Vagina (tissue), 2 donors: ENCODE measurements at regions not wholly inside any gene's neighbourhood (a gene's known extent, or its start where the extent isn't known, plus 50 kb on each side); places are given as distances from the start of the nearest gene placed in this dataset.

Experiments
- DNase-seq, 2 donors: peaks; one replicate each; pipeline ENCODE4 v3.0.0-alpha.2; 2017; ENCODE audit errors: extremely low spot score in 2 of 2
- H3K27ac ChIP-seq: fragments of 200-600 bp; sonication (generic); one replicate; pipeline ENCODE4 v1.5.1; 2019
- H3K27me3 ChIP-seq: fragments of 200-600 bp; sonication (generic); one replicate; pipeline ENCODE4 v1.5.1; 2019
- H3K36me3 ChIP-seq, 2 donors: fragments of 200-600 bp; sonication (generic); one replicate each; pipeline ENCODE4 v1.5.1; 2017 to 2019
- H3K4me1 ChIP-seq: fragments of 200-600 bp; sonication (generic); one replicate; pipeline ENCODE4 v1.5.1; 2019
- H3K4me3 ChIP-seq, 2 donors: fragments of 200-600 bp; sonication (generic); 1 replicate in 1 of 2; 2 replicates in 1 of 2; pipeline ENCODE4 v1.5.1; 2016 to 2019
- H3K9me3 ChIP-seq: fragments of 200-600 bp; sonication (generic); one replicate; pipeline ENCODE4 v1.5.1; 2019
- POLR2A ChIP-seq, 2 donors: fragments of 450-650 bp; IDR thresholded peaks; one replicate each; pipeline ENCODE4 v1.6.1; 2017; ENCODE audit warnings: antibody characterized with exemption in 2 of 2, mild to moderate bottlenecking in 2 of 2, moderate library complexity in 2 of 2
- POLR2AphosphoS5 ChIP-seq, 2 donors: sonication (generic); formaldehyde crosslinking; IDR thresholded peaks; one replicate each; pipeline ENCODE4 v1.9.0; 2017; ENCODE audit warnings: antibody characterized with exemption in 2 of 2, mild to moderate bottlenecking in 2 of 2, low read depth in 1 of 2; ENCODE audit not compliant: insufficient read depth in 1 of 2
- intact Hi-C: fragments of 100-400 bp; cut with DNase I; formaldehyde crosslinking; loops from one replicate; pipeline ENCODE4 v1.15.1; 2023
- TF ChIP-seq, protein P1 (sequence below), 3 experiments: fragments of 450-650 bp in 2 of 3; fragments of 200-600 bp in 1 of 3; sonication (generic) in 1 of 3; IDR thresholded peaks; one replicate each; pipeline ENCODE4 v1.5.1; 2017 to 2019; ENCODE audit warnings: antibody characterized with exemption in 3 of 3, mild to moderate bottlenecking in 2 of 3, moderate library complexity in 2 of 3

GRCh38 chr5:58040846-58041245 lies 419.0 kb downstream of the PLK2 start:
- no peak overlapping the region for H3K27ac ChIP-seq
- no peak overlapping the region for H3K4me3 ChIP-seq
- no peak for TF ChIP-seq POLR2AphosphoS5 (IDR thresholded peaks at IDR 0.05; ENCODE audit: insufficient read depth in 1 of 2, low read depth in 1 of 2)
- no peak for TF ChIP-seq POLR2A (IDR thresholded peaks at IDR 0.05)
- TF ChIP-seq, protein P1, sequence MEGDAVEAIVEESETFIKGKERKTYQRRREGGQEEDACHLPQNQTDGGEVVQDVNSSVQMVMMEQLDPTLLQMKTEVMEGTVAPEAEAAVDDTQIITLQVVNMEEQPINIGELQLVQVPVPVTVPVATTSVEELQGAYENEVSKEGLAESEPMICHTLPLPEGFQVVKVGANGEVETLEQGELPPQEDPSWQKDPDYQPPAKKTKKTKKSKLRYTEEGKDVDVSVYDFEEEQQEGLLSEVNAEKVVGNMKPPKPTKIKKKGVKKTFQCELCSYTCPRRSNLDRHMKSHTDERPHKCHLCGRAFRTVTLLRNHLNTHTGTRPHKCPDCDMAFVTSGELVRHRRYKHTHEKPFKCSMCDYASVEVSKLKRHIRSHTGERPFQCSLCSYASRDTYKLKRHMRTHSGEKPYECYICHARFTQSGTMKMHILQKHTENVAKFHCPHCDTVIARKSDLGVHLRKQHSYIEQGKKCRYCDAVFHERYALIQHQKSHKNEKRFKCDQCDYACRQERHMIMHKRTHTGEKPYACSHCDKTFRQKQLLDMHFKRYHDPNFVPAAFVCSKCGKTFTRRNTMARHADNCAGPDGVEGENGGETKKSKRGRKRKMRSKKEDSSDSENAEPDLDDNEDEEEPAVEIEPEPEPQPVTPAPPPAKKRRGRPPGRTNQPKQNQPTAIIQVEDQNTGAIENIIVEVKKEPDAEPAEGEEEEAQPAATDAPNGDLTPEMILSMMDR (IDR thresholded peaks at IDR 0.05) = no peak
- H3K27me3 ChIP-seq = no peaks in the 10 kb centered on the region
- H3K4me1 ChIP-seq = no peaks in the 10 kb centered on the region
- H3K36me3 ChIP-seq = no peaks in the 10 kb centered on the region
- no peak for DNase-seq
- no peaks in the 10 kb centered on the region for H3K9me3 ChIP-seq
- intact Hi-C loops = no loop called here

DNA sequence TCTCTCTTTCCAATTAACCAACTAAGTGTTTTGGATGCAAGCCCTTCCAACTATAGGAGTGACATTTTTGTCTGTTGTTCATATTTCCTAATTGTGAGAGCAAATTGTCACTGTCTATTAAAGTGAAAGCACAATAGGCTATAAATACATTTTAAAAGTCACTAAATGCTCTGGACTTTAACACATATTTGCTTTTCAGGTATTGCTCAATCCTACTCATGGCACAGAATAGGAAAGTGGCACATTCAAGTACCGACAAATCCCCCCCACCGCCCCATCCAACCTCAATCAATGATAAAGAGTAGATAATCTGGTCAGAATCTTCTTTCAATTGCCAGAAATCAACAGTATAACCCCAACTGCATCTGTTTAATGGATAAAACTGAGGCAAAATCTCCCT lies 419.8 kb downstream of the PLK2 start:
- Histone ChIP-seq H3K4me1 (no peaks in the 10 kb centered on the region), H3K4me3 (no peak overlapping the region), H3K27ac (no peak overlapping the region), H3K27me3 (no peaks in the 10 kb centered on the region), H3K9me3 (no peaks in the 10 kb centered on the region), H3K36me3 (no peaks in the 10 kb centered on the region)
- intact Hi-C loops = no loop called here
- TF ChIP-seq, protein P1 (IDR thresholded peaks at IDR 0.05) = no peak
- TF ChIP-seq POLR2AphosphoS5 (IDR thresholded peaks at IDR 0.05; ENCODE audit: insufficient read depth in 1 of 2, low read depth in 1 of 2) (no peak), POLR2A (IDR thresholded peaks at IDR 0.05) (no peak)
- DNase-seq = no peak

GRCh38 chr5:58037899-58038298 lies 422.0 kb downstream of the PLK2 start:
- Histone ChIP-seq H3K9me3 (no peaks in the 10 kb centered on the region), H3K4me1 (no peaks in the 10 kb centered on the region), H3K27me3 (no peaks in the 10 kb centered on the region), H3K36me3 (no peaks in the 10 kb centered on the region), H3K4me3 (no peak overlapping the region), H3K27ac (no peak overlapping the region)
- DNase-seq = no peak
- TF ChIP-seq POLR2AphosphoS5 (IDR thresholded peaks at IDR 0.05; ENCODE audit: insufficient read depth in 1 of 2, low read depth in 1 of 2) (no peak), POLR2A (IDR thresholded peaks at IDR 0.05) (no peak)
- TF ChIP-seq, protein P1 (IDR thresholded peaks at IDR 0.05) = no peak
- intact Hi-C loops = no loop called here

DNA sequence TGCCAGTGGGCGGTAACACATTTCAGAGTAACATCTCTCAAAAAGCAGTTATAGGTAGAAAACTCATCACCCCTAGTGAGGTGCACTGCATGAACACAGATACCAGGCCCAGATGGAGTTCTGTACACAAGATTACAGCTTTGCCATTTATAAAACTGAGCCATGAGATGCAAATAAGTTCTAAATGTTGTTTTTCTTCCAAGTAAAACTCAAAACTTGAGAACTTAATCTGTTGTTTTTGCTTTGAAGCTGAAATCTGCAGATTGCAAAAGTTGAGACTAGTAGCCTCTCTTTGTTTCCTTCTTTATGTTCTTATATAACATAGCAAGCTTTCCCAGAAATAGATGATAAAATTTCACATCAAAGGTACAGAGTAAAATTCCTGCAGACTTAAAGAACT lies 434.1 kb downstream of the PLK2 start:
- Histone ChIP-seq H3K27ac (no peak overlapping the region), H3K9me3 (no peaks in the 10 kb centered on the region), H3K36me3 (no peaks in the 10 kb centered on the region), H3K4me3 (no peak overlapping the region), H3K4me1 (peaks cover 8% of the 10 kb centered on the region), H3K27me3 (no peaks in the 10 kb centered on the region)
- TF ChIP-seq, protein P1 (IDR thresholded peaks at IDR 0.05) = no peak
- no peak for TF ChIP-seq POLR2A (IDR thresholded peaks at IDR 0.05)
- no peak for TF ChIP-seq POLR2AphosphoS5 (IDR thresholded peaks at IDR 0.05; ENCODE audit: insufficient read depth in 1 of 2, low read depth in 1 of 2)
- no peak for DNase-seq
- intact Hi-C loops = no loop called here

GRCh38 chr5:58024151-58024550 lies 435.7 kb downstream of the PLK2 start:
- intact Hi-C loops = no loop called here
- H3K27me3 ChIP-seq = no peaks in the 10 kb centered on the region
- no peak overlapping the region for H3K27ac ChIP-seq
- DNase-seq = no peak
- H3K4me1 ChIP-seq = peaks cover 11% of the 10 kb centered on the region
- H3K4me3 ChIP-seq = no peak overlapping the region
- no peaks in the 10 kb centered on the region for H3K36me3 ChIP-seq
- no peak for TF ChIP-seq POLR2A (IDR thresholded peaks at IDR 0.05)
- TF ChIP-seq, protein P1 (IDR thresholded peaks at IDR 0.05) = no peak
- TF ChIP-seq POLR2AphosphoS5 (IDR thresholded peaks at IDR 0.05; ENCODE audit: insufficient read depth in 1 of 2, low read depth in 1 of 2) = no peak
- H3K9me3 ChIP-seq = no peaks in the 10 kb centered on the region
